ENCODE measurements at regions not wholly inside any gene's neighbourhood (a gene's known extent, or its start where the extent isn't known, plus 50 kb on each side); places are given as distances from the start of the nearest gene placed in this dataset.

DNA sequence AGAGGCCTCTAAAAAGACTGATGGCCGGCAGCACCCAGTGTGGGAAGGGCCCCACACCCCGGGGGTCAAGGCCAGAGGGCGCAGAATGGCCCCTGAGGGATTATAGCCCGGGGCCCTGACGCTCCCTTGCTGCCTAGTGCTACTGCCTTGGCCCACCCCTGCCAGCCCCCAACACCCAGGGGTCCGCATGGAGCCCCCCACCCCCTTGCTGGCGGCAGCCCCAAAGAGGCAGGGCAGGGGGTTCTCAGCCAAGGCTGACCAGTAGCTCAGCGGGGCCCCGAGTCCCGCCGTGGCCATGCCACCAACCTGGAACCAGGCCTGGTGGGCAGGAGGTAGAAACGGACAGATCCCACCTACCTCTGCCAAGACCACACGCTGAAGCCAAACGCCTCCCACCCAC is 73.1 kb upstream of the FBRSL1 start:
- TF ChIP-seq, protein P1, sequence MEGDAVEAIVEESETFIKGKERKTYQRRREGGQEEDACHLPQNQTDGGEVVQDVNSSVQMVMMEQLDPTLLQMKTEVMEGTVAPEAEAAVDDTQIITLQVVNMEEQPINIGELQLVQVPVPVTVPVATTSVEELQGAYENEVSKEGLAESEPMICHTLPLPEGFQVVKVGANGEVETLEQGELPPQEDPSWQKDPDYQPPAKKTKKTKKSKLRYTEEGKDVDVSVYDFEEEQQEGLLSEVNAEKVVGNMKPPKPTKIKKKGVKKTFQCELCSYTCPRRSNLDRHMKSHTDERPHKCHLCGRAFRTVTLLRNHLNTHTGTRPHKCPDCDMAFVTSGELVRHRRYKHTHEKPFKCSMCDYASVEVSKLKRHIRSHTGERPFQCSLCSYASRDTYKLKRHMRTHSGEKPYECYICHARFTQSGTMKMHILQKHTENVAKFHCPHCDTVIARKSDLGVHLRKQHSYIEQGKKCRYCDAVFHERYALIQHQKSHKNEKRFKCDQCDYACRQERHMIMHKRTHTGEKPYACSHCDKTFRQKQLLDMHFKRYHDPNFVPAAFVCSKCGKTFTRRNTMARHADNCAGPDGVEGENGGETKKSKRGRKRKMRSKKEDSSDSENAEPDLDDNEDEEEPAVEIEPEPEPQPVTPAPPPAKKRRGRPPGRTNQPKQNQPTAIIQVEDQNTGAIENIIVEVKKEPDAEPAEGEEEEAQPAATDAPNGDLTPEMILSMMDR (conservative IDR thresholded peaks at IDR 0.05; ENCODE audit: low read length), result no peak
- TF ChIP-seq EZH2phosphoT487 (IDR thresholded peaks at IDR 0.05; ENCODE audit: borderline replicate concordance), result no peak
